ENCODE measurements at regions not wholly inside any gene's neighbourhood (a gene's known extent, or its start where the extent isn't known, plus 50 kb on each side); places are given as distances from the start of the nearest gene placed in this dataset.
"Not testable (repeated sequence)": the region's sequence is repeated elsewhere in the genome, so short reads cannot be mapped to it uniquely, and the experiment has no call there.

GRCh38 chr4:152063621-152064240 lies 302.9 kb upstream of the GATB start:
- peaks cover 10% of the 10 kb centered on the region for H3K27me3 Mint-ChIP-seq (ENCODE audit: low read depth)
- H3K9me3 Mint-ChIP-seq: peaks cover 10% of the 10 kb centered on the region
- no peak overlapping the region for H3K27ac Mint-ChIP-seq
- H3K4me3 Mint-ChIP-seq: peak overlapping the region; percentile 25
- H3K36me3 Mint-ChIP-seq (ENCODE audit: low read depth): peaks cover 4% of the 10 kb centered on the region
- peaks cover 32% of the 10 kb centered on the region for H3K4me1 Mint-ChIP-seq (ENCODE audit: low read depth)

- Mint-ChIP-seq H3K9me3 (peaks cover 16% of the 10 kb centered on the region), H3K27ac (no peak overlapping the region), H3K36me3 (ENCODE audit: low read depth) (peaks cover 4% of the 10 kb centered on the region), H3K27me3 (ENCODE audit: low read depth) (peaks cover 16% of the 10 kb centered on the region), H3K4me1 (ENCODE audit: low read depth) (peaks cover 25% of the 10 kb centered on the region), H3K4me3 (no peak overlapping the region)
Observed at GRCh38 chr4:152062936-152063620, 302.3 kb upstream of the GATB start.

- Mint-ChIP-seq H3K27me3 (ENCODE audit: low read depth) (peaks cover 17% of the 10 kb centered on the region), H3K9me3 (peaks cover 36% of the 10 kb centered on the region), H3K36me3 (ENCODE audit: low read depth) (peaks cover 13% of the 10 kb centered on the region), H3K27ac (no peak overlapping the region), H3K4me1 (ENCODE audit: low read depth) (peaks cover 13% of the 10 kb centered on the region), H3K4me3 (no peak overlapping the region)
Observed at GRCh38 chr4:152054731-152055130, 293.9 kb upstream of the GATB start.

- peaks cover 14% of the 10 kb centered on the region for H3K4me1 Mint-ChIP-seq (ENCODE audit: low read depth)
- H3K4me3 Mint-ChIP-seq: peak overlapping the region; percentile 9
- H3K9me3 Mint-ChIP-seq: peaks cover 20% of the 10 kb centered on the region
- peaks cover 11% of the 10 kb centered on the region for H3K36me3 Mint-ChIP-seq (ENCODE audit: low read depth)
- no peak overlapping the region for H3K27ac Mint-ChIP-seq
- peaks cover 4% of the 10 kb centered on the region for H3K27me3 Mint-ChIP-seq (ENCODE audit: low read depth)
Observed at GRCh38 chr4:152052451-152053057, 291.7 kb upstream of the GATB start.

- not testable (repeated sequence) for H3K9me3 Mint-ChIP-seq; H3K27ac Mint-ChIP-seq; H3K36me3 Mint-ChIP-seq (ENCODE audit: low read depth); H3K4me3 Mint-ChIP-seq; H3K27me3 Mint-ChIP-seq (ENCODE audit: low read depth)
- H3K4me1 Mint-ChIP-seq (ENCODE audit: low read depth): peaks cover 14% of the 10 kb centered on the region
Observed at GRCh38 chr4:152051332-152051731, 290.5 kb upstream of the GATB start.

GRCh38 chr4:152050106-152050505 lies 289.3 kb upstream of the GATB start:
- H3K27ac Mint-ChIP-seq: no peak overlapping the region
- peaks cover 14% of the 10 kb centered on the region for H3K4me1 Mint-ChIP-seq (ENCODE audit: low read depth)
- H3K27me3 Mint-ChIP-seq (ENCODE audit: low read depth): peaks cover 4% of the 10 kb centered on the region
- H3K4me3 Mint-ChIP-seq: no peak overlapping the region
- H3K9me3 Mint-ChIP-seq: no peaks in the 10 kb centered on the region
- peaks cover 5% of the 10 kb centered on the region for H3K36me3 Mint-ChIP-seq (ENCODE audit: low read depth)

- Mint-ChIP-seq H3K36me3 (ENCODE audit: low read depth) (peaks cover 9% of the 10 kb centered on the region), H3K9me3 (peaks cover 16% of the 10 kb centered on the region), H3K27ac (no peak overlapping the region), H3K4me1 (ENCODE audit: low read depth) (peaks cover 13% of the 10 kb centered on the region), H3K27me3 (ENCODE audit: low read depth) (peaks cover 22% of the 10 kb centered on the region), H3K4me3 (no peak overlapping the region)
Observed at GRCh38 chr4:152047451-152047850, 286.6 kb upstream of the GATB start.

GRCh38 chr4:152045807-152046571 lies 285.2 kb upstream of the GATB start:
- Mint-ChIP-seq H3K36me3 (ENCODE audit: low read depth) (peaks cover 8% of the 10 kb centered on the region), H3K27ac (no peak overlapping the region), H3K27me3 (ENCODE audit: low read depth) (peaks cover 22% of the 10 kb centered on the region), H3K4me3 (no peak overlapping the region), H3K9me3 (peaks cover 16% of the 10 kb centered on the region), H3K4me1 (ENCODE audit: low read depth) (peaks cover 7% of the 10 kb centered on the region)

- Mint-ChIP-seq H3K36me3 (ENCODE audit: low read depth) (peaks cover 8% of the 10 kb centered on the region), H3K27me3 (ENCODE audit: low read depth) (peaks cover 22% of the 10 kb centered on the region), H3K27ac (no peak overlapping the region), H3K9me3 (peaks cover 16% of the 10 kb centered on the region), H3K4me3 (no peak overlapping the region), H3K4me1 (ENCODE audit: low read depth) (peaks cover 7% of the 10 kb centered on the region)
Observed at GRCh38 chr4:152045449-152045806, 284.6 kb upstream of the GATB start.

- Mint-ChIP-seq H3K36me3 (ENCODE audit: low read depth) (peaks cover 8% of the 10 kb centered on the region), H3K4me3 (no peak overlapping the region), H3K4me1 (ENCODE audit: low read depth) (peaks cover 7% of the 10 kb centered on the region), H3K27me3 (ENCODE audit: low read depth) (peaks cover 20% of the 10 kb centered on the region), H3K9me3 (peaks cover 16% of the 10 kb centered on the region), H3K27ac (no peak overlapping the region)
Observed at GRCh38 chr4:152044331-152045036, 283.7 kb upstream of the GATB start.

- Mint-ChIP-seq H3K36me3 (ENCODE audit: low read depth) (peaks cover 12% of the 10 kb centered on the region), H3K4me1 (ENCODE audit: low read depth) (peaks cover 7% of the 10 kb centered on the region)
Observed at GRCh38 chr4:152041295-152041694, 280.5 kb upstream of the GATB start.

GRCh38 chr4:152039691-152040090 lies 278.9 kb upstream of the GATB start:
- Mint-ChIP-seq H3K27ac (no peak overlapping the region), H3K4me3 (no peak overlapping the region), H3K4me1 (ENCODE audit: low read depth) (peaks cover 8% of the 10 kb centered on the region), H3K27me3 (ENCODE audit: low read depth) (peaks cover 16% of the 10 kb centered on the region), H3K36me3 (ENCODE audit: low read depth) (peaks cover 13% of the 10 kb centered on the region), H3K9me3 (peaks cover 18% of the 10 kb centered on the region)

More at GRCh38 chr4:152041295-152041694, 280.5 kb upstream of the GATB start:
- H3K9me3 Mint-ChIP-seq: peaks cover 18% of the 10 kb centered on the region
- H3K27me3 Mint-ChIP-seq (ENCODE audit: low read depth): peaks cover 18% of the 10 kb centered on the region
- H3K27ac Mint-ChIP-seq: no peak overlapping the region
- no peak overlapping the region for H3K4me3 Mint-ChIP-seq

GRCh38 chr4:152039023-152039481 lies 278.2 kb upstream of the GATB start:
- H3K27ac Mint-ChIP-seq: no peak overlapping the region
- no peak overlapping the region for H3K4me3 Mint-ChIP-seq
- peaks cover 10% of the 10 kb centered on the region for H3K27me3 Mint-ChIP-seq (ENCODE audit: low read depth)
- H3K36me3 Mint-ChIP-seq (ENCODE audit: low read depth): peaks cover 11% of the 10 kb centered on the region
- peaks cover 4% of the 10 kb centered on the region for H3K4me1 Mint-ChIP-seq (ENCODE audit: low read depth)
- H3K9me3 Mint-ChIP-seq: peaks cover 11% of the 10 kb centered on the region

- Mint-ChIP-seq H3K27me3 (ENCODE audit: low read depth) (peaks cover 6% of the 10 kb centered on the region), H3K36me3 (ENCODE audit: low read depth) (peaks cover 10% of the 10 kb centered on the region), H3K27ac (no peak overlapping the region), H3K4me1 (ENCODE audit: low read depth) (peaks cover 4% of the 10 kb centered on the region), H3K9me3 (peaks cover 7% of the 10 kb centered on the region), H3K4me3 (no peak overlapping the region)
Observed at GRCh38 chr4:152038238-152038637, 277.4 kb upstream of the GATB start.
